Esophagus mucosa (tissue), 1 donor: ENCODE measurements at regions not wholly inside any gene's neighbourhood (a gene's known extent, or its start where the extent isn't known, plus 50 kb on each side); places are given as distances from the start of the nearest gene placed in this dataset.
"Not testable (repeated sequence)": the region's sequence is repeated elsewhere in the genome, so short reads cannot be mapped to it uniquely, and the experiment has no call there.

Experiments
- ATAC-seq: fragments of 200-7000 bp; cut with Tn5 transposase; one replicate; pipeline ENCODE4 v1.9.1; 2020
- donor health status: DM: yes; HTN: yes; CAD: no.

DNA sequence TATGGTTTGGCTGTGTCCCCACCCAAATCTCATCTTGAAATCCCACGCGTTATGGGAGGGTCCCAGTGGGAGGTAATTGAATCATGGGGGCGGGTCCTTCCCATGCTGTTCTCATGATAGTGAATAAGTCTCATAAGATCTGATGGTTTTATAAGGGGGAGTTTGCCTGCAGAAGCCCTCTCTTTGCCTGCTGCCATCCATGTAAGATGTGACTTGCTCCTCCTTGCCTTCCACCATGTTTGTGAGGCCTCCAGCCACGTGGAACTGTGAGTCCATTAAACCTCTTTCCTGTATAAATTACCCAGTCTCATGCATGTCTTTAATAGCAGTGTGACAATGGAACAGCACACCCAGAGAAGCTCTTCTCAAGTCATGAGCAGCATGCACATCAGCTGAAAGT lies 119.1 kb upstream of the CARD11 start:
- not testable (repeated sequence) for ATAC-seq

DNA sequence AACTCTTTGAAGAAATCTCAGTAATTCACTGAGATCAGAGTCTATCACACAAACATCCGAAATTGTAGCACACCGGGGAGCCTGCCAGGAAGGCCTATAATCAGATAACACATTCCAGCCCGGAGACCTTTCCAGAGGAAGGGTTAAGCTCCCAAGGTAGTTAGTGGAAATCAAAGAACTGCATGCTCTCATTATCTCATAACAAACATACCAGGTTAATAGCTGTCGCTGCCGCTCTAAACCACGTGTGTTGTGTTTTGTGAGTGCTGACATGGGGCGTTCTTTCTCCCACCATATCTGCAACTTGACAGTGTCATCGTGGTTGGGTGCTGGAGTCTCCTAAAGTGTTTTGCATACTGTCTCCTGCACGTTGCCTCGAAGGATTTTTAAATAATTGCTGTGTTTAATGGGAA lies 120.7 kb upstream of the CARD11 start:
- no peak for ATAC-seq

DNA sequence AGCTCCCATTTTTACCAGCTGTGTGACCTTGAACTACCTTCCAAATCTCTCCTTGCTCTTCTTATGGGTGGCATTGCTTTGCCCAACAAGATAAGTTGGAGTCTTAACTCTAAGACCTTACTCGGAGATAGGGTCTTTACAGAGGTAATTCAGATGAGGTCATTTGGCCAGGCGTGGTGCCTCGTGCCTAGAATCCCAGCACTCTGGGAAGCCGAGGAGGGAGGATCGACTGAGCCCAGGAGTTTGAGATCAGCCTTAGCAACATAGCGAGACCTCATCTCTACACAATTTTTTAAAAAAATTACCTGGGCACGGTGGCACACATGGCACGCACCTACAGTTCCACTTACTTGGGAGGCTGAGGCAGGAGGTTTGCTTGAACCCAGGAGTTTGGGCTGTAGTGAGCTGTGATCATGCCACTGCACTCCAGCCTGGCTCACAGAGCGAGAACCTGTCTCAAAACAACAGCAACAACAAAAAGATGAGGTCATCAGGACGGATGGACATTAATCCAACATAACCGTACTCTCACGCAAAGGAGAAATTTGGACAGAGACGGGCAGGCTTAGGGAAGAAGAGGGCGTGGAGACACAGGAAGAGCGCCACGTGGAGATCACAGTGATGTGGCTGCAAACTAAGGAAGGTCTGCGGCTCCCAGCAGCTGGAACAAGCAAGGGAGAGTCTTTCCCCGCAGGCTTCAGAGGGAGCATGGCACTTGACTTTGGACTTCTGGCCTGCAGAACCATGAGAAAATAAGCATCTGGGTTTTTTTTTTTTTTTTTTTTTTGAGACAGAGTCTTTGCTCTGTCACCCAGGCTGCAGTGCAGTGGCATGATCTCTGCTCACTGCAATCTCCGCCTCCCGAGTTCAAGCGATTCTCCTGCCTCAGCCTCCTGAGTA lies 122.3 kb upstream of the CARD11 start:
- no peak for ATAC-seq

DNA sequence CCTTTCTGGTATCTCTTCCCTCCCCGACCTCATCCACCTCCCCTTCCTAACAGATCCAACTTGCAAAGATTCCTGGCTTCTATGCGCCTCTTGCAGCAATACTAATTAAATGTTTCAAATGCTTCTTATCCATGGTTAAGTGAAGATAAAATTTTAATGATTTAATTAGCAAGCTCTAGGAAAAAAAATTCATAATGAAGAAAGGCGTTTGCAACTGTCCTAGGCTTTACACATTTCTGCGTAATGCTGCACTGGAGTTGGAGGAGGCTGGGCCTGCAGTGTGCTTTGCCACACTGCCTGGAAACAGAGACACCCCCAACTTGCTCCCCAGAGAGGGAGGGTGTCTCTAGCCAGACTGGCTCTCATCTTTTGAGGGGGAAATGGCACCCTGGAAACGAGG lies 123.9 kb upstream of the CARD11 start:
- ATAC-seq = no peak

DNA sequence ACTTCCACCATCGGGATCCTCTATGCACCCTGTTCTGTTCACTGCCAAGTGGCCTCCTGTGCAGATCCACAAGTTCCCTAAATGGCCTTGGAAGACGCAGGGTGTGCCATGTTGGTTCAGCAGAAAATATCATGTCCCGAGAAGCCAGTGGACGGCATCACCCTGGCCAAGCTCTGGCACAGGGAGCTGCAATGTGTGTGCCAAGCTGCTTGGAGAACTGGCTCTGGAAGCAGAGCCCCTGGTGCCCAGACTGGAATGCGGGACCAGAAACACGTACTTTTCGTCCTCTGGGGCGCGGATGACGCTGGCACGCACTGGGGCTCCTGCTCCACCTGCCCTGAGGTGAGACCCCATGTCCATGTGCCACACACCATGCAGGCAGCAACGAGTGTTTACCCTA lies 124.7 kb upstream of the CARD11 start:
- ATAC-seq = no peak

DNA sequence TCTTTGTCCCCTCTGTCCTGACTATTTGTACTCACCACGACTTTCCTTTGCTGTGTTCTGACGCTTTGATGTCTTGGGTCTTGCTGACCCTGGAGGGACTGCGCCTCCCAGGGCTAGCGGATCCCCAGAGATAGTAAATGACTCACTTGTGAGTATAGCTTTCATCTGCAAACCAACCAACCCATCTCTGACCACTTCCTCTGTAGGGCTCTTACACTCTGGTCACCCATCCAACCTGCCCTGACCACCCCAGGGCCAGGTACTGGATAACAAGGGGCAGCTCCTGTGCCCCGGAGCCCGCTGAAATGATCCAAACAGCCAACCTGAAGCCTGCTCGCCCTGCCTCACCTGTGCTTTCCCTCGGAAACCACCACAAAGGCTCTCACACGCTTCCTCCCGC lies 125.2 kb upstream of the CARD11 start:
- no peak for ATAC-seq

DNA sequence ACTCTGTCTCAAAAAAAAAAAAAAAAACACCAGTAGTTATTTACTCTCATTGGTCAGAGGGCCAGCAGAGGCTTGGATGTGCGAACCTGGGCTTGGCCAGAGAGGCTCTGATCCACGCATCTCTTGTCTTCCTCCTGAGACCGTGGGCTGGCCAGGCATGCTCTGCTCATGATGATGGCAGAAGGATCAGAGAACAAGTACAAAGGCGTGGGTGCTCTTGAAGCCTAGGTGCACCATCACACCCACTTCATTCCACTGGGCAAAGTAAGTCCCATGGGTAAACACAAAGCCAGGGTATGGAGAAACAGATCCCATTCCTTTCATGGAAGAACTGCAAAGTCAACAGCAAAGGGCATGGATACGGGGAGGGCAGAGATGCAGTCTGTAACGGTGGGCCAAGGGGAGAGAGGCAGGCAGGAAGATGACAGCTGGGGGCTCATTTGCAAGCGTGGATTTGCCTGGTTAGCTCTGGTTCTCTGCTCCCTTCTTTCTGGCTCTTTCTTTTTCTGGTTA lies 128.2 kb upstream of the SDK1 start:
- ATAC-seq = no peak

DNA sequence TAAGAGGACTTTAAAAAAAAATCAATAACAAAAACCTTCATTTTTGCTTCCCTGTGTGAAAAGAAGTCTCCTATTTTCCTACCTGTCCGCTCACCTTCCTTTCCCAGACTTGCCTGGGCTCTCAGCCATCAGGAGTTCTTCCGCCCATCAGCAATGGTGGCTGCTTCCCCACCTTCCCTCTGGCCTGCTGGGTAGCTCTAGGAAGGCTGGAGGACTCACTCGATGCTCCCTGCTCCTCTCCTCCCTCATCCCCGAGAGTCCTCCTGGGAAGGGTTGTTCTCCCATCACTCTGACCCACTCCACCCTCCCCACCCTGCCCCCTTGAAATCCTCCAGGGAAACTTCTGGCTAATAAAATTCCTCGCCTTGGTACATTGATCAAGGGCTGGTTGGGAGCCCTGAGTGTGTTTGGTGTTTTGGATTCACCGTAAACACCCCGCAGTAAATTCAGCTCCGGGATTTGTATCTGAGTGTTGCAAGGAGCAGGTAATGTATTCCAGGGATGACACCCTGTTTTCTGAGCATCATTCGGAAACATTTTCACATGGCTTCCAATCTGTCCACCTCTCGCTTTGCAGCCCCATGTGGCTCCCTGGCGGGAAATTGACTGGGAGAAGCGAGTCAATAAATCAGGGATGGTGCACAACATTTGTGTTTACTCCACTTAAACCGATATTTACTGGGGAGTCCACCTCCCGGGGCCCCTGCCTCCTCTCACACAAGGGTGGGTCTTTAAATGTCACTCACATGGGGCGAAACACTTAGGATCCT lies 126.4 kb upstream of the SDK1 start:
- no peak for ATAC-seq

DNA sequence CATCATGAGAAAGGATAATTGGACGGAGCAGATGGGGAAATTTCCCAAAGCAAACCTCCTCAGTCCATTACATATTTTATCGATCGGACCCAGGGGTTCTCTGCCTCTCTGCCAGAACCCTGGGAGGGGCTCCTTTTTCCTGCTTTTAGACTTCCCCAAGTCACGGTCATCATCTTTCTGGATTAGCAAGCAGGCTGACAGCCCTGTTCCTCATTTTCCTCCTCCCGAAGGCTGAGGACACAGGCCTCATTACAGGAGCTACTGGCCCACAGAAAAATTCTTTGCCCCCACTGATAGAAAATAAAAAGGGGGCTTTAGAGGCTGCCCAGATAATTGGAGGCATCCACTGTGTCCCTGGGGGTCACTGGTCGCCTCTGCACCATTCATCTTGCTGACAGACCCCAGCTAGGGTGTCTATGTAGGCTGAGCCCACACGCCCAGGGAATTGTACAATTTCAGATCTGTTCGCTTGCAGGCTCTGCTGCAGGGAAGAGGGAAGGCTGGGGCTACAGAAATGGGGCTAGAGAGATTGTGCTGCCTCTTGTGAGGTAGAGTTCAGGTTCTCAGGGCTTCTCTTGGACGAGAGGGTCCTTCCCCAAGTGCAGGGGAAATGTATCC lies 125.7 kb upstream of the SDK1 start:
- no peak for ATAC-seq

DNA sequence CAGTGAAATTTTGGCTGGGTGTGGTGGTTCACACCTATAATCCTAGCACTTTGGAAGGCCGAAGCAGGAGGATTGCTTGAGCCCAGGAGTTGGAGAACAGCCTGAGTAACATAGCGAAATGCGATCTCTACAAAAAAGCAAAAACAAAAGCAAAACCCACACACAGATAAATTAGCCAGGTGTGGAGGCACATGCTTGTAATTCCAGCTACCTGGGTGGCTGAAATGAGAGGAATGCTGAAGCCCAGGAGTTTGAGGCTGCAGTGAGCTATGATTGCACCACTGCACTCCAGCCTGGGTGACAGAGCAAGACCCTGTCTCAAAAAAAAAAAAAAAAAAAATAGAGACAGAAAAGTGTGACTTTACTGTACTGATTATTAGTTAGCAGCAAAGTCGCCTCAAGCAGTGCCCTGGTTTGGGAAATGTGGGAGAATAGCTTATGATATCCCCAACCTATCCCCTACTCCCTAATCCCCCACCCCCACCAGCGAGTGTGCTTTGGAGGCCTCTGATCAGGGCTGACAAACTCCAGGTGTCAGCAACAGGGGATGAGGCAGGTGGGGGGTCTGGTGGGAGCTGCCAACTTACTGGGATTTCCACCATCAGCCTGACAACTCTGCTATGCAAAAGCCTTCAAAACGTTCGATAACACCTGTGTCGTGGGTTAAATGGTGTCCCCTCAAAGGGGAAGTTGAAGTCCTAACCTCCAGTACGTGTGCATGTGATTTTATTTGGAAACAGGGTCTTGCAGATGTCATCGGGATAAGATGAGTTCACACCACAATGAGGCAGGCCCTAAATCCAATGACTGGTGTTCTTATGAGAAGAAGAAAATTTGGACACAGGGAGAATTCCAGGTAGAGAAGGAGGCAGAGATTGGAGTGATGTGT lies 124.7 kb upstream of the SDK1 start:
- no peak for ATAC-seq

DNA sequence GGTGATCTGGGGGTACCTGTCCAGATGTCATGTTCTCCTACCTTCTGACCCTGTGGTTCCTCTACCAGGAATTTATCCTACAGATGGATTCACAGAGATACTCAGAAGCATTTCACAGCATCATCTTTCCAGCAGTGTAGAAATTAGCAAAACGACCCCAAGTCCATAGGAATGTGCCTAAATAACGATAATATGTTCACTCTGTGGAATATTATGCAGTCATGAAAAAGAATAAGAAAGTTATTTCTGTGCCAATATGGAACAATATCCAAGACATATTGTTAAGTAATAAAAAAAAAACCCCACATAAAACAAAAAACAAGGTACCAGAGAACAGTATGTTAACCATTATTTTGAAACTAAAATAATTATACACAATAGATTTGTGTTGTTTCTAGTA lies 123.8 kb upstream of the SDK1 start:
- ATAC-seq = no peak

DNA sequence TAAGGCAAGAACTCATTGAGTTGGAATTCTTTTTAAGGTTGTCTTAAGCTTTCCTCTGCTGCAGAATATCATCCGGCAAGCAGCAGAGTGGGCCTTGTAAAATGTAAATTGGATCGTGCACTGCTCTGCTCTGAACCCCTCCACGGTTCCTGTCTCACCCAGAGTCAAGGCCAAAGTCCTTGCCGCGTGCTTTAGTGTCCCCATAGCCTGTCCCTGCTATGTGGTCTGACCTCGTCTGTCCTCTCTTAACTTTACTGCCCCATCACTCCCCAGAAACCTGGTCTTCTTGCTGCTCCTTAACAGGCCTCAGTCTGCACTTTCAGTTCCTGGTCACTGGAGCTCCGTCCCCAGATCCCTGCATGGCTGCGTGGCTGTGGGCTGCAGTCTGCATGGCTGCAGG lies 121.6 kb upstream of the SDK1 start:
- no peak for ATAC-seq

DNA sequence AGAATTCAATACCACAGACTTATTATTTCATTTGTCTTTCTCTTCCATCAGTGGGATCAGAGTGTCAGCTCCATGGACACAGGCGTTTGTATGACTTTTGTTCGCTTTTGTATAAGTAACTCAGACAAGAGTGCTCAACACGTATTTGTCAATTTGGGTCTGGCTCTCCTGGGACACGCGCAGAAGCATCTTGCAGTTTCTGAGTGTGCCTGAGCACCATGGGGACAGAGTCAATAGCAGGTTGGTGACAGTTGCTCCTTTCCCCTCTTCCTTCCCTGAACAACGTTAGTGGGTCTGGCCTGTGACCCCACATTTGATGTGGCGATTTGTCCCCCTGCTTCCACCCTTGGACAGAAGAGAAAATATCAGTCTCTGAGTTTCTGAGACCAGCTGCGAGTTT lies 120.4 kb upstream of the SDK1 start:
- no peak for ATAC-seq

DNA sequence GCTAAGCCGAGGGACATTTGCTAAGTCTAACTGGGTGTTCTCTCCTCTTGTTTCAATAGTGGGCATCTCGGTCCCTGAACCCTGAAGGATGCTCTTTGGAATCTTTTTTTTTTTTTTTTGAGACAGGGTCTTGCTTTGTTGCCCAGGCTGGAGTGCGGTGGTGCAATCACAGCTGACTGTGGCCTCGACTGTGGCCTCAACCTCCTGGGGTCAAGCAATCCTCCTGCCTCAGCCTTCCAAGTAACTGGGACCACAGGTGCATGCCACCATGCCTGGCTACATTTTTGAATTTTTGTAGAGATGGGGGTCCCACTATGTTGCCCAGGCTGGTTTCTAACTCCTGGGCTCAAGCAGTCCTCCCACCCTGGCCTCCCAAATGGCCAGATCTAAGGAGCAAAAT lies 119.0 kb upstream of the SDK1 start:
- ATAC-seq = not testable (repeated sequence)

DNA sequence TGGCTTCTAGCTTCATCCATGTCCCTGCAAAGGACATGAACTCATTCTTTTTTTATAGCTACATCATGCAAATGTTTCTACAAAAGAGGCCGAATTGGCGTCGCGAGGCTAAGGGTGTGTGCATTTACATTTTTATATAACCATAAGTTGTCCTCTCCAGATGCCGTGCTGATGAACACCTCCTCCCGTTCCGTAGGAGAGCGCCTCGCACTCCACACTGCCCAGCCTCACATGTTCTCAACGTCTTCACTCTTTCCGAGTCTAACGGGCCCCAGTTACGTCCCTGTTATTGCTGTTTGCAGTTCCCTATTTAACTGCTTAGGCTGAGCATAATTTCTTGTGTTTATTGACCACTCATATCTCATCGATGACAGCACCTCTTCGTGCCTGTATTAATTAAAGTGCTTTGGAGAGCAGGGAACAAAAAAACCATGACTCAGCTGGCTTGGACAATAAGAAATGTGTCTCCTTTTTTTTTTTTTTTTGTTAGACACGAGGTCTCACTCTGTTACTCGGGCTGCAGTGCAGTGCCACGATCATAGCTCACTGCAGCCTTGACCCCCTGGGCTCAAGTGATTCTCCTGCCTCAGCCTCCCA lies 113.5 kb upstream of the SDK1 start:
- ATAC-seq = no peak

DNA sequence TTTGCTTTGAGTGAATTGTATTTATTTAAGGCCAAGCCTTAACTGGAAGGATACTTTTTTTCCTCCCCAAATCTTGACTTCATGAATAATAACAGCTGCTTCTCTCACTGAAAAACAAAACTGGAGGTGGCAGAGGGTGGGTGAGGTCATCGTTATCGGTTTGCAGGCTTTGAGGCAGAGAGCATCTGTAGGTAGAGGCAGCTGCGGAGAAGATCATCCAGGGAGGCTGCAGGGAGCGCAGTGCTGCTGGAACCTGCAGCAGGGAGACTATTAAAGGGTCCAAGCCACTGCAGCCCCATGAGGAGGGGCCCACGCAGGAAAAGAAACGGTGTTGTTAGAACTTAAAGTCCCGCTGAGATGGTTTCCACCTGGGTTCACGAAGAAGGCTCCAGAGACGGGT lies 112.1 kb upstream of the SDK1 start:
- no peak for ATAC-seq

DNA sequence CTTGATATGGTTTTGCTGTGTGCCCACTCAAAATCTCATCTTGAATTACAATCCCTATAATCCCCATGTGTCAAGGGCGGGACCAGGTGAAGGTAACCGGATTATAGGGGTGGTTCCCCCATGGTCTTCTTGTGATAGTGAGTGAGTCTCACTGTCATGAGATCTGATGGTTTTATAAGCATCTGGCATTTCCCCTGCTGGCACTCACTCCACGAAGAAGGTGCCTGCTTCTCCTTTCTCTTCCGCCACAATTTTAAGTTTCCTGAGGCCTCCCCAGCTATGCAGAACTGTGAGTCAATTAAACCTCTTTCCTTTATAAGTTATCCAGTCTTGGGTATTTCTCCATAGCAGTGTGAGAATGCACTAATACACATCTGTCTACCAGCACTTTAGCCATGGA lies 109.5 kb upstream of the SDK1 start:
- no peak for ATAC-seq

DNA sequence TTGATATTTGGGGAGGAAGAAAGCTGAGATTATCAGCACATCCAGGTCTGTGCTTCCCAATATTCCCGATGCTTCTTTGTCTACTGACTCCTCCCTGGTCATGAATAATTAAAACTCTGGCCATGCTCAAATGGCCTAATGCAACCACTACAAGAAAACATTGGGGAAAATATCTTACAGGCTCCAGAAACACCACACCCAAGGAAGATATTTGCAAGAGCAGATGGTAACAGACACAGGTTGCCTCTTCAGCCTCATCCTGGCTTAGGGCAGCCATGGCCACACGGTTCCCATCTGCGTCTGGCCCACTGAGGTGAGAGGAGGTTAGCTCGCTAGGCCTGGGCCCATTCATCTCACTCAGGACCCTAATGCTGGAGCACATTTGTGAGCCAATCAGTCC lies 108.4 kb upstream of the SDK1 start:
- no peak for ATAC-seq

DNA sequence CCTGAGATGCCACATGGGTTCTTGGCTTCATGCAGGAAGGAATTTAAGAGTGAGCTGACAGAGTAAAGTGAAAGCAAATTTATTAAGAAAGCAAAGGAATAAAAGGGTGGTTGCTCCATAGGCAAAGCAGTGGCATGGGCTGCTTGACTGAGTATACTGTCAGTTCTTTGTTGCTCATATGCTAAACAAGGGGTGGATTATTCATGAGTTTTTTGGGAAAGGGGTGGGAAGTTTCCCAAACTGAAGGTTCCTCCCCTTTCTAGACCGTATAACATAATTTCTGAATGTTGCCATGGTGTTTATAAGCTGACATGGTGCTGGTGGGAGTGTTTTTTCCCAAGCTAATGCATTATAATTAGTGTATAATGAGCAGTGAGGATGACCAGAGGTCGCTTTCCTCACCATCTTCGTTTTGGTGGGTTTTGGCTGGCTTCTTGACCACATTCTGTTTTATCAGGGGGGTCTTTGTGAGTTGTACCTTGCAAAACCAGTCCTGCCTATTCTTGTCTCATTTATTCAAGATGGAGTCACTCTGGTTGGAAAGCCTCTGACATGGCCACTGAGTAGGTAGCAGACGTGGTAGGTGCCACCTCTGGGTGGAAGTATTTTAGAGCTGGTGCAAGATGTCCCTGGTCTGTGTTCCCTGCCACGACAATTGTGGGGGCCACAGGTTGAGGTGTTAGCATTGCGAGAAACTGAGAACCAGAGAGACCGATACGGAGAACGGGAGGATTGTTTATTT lies 107.5 kb upstream of the SDK1 start:
- no peak for ATAC-seq

DNA sequence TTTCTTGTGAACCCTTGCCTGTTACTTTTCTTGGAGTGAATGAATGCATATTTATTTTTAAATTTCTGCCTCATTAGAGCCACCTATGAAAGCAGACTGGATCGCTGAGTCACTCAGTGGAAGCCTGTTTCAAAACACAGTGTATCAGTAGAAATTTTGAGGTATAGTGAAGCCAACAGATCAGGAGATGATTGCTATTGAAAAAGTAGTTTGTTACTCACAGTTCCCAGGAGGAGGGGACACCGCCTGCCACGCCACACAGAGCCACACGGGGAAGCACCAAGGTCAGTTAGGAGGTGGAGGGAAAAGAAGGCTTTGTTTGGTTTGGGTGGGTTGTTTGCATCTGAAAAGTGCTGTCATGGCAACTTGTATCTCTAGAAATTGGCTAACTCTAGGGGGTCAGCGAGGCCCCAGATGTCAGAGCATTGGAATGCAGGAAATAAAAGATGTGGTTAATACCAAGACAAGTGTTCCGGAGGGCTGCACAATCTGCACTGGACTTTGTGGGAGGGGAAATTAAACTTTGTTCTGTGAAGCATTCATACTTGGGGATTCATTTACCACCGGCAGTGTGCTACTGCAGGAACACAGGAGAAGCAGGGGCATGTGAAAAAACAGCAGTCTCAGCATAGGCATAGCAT lies 106.4 kb upstream of the SDK1 start:
- ATAC-seq = no peak

DNA sequence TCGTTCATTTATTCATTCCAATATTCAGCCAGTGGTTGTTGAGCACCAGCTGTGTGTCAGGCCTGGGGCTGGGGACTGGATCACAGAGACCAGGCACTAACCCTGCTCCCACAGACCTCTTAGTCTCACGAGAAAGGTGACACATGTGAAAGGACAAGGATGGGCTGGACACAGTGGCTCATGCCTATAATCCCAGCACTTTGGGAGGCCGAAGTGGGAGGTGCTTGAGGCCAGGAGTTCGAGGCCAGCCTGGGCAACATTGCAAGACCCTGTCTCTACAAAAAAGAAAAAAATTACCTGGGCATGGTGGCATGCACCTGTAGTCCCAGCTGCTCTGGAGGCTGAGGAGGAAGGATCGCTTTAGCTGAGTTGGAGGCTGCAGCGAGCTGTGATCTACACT lies 105.9 kb upstream of the SDK1 start:
- no peak for ATAC-seq
